SH-SY5Y (cell line): ENCODE measurements at regions not wholly inside any gene's neighbourhood (a gene's known extent, or its start where the extent isn't known, plus 50 kb on each side); places are given as distances from the start of the nearest gene placed in this dataset.

Experiments
- GATA2 ChIP-seq: IDR thresholded peaks from 2 replicates; pipeline ENCODE4 v1.6.1; 2011; ENCODE audit warnings: mild to moderate bottlenecking, low read depth, low read length
- GATA3 ChIP-seq: IDR thresholded peaks from 2 replicates; pipeline ENCODE4 v1.6.1; 2011; ENCODE audit warnings: low read depth, mild to moderate bottlenecking, low read length, moderate library complexity

GRCh38 chr4:57426779-57427395 lies 316.7 kb upstream of the IGFBP7 start:
- TF ChIP-seq GATA3 (no peak), GATA2 (no peak)
